SK-N-SH (cell line): ENCODE measurements at regions not wholly inside any gene's neighbourhood (a gene's known extent, or its start where the extent isn't known, plus 50 kb on each side); places are given as distances from the start of the nearest gene placed in this dataset.
"Not testable (repeated sequence)": the region's sequence is repeated elsewhere in the genome, so short reads cannot be mapped to it uniquely, and the experiment has no call there.

ENCODE experiments used
- CTCF ChIA-PET: fragments of 300-600, 350-600 bp; formaldehyde crosslinking; extraction: SDS; loops from one replicate; lab custom pipeline; 2021; lab: Yijun Ruan, JAX
- POLR2A ChIA-PET: fragments of 350-600 bp; sonication (Branson Sonifier 250); formaldehyde crosslinking; extraction: SDS; loops from one replicate; lab custom pipeline; 2020; ENCODE audit warnings: antibody characterized with exemption, inconsistent platforms; lab: Yijun Ruan, JAX
- DNase-seq: peaks from one replicate; pipeline ENCODE4 v3.0.0; 2012
- H2AFZ ChIP-seq: fragments of 200-600 bp; sonication (generic); 2 replicates; pipeline ENCODE4 v1.8.1; 2016; ENCODE audit warnings: antibody characterized with exemption, mild to moderate bottlenecking, low read depth
- H3F3A ChIP-seq: fragments of 200-600 bp; sonication (generic); replicated peaks from 2 replicates; pipeline ENCODE3; 2016; ENCODE audit warnings: antibody characterized with exemption, mild to moderate bottlenecking; ENCODE audit not compliant: insufficient read depth
- H3K27ac ChIP-seq, 2 experiments: fragments of 200-500 bp in 1 of 2; fragments of 200-600 bp in 1 of 2; sonication (Bioruptor generic) in 1 of 2; sonication (generic), shearing (Covaris generic) in 1 of 2; 2 replicates each; pipeline versions ENCODE4 v1.5.1 to v1.6.1; 2014 to 2016; ENCODE audit warnings: low read depth in 2 of 2, inconsistent platforms in 1 of 2, low read length in 1 of 2, mild to moderate bottlenecking in 1 of 2, mixed read lengths in 1 of 2
- H3K27me3 ChIP-seq: fragments of 200-600 bp; sonication (generic), shearing (Covaris generic); 2 replicates; pipeline ENCODE4 v1.6.1; 2016; ENCODE audit warnings: mixed run types; ENCODE audit not compliant: insufficient read depth
- H3K36me3 ChIP-seq, 2 experiments: fragments of 200-500 bp in 1 of 2; fragments of 200-600 bp in 1 of 2; sonication (Bioruptor generic) in 1 of 2; sonication (generic) in 1 of 2; replicated peaks in 1 of 2; 2 replicates each; pipeline versions ENCODE3 to v1.5.1; 2014 to 2016; ENCODE audit warnings: low read length in 1 of 2, mild to moderate bottlenecking in 1 of 2; ENCODE audit not compliant: insufficient read depth in 2 of 2, control insufficient read depth in 1 of 2
- H3K4me1 ChIP-seq, 2 experiments: fragments of 200-500 bp in 1 of 2; fragments of 200-600 bp in 1 of 2; sonication (Bioruptor generic) in 1 of 2; sonication (generic), shearing (Covaris generic) in 1 of 2; 2 replicates each; pipeline versions ENCODE4 v1.5.1 to v1.6.1; 2014 to 2016; ENCODE audit warnings: low read depth in 1 of 2, low read length in 1 of 2, mixed run types in 1 of 2; ENCODE audit not compliant: insufficient read depth in 2 of 2, control insufficient read depth in 1 of 2
- H3K4me2 ChIP-seq: fragments of 200-600 bp; sonication (generic), shearing (Covaris generic); 2 replicates; pipeline ENCODE4 v1.6.1; 2017; ENCODE audit warnings: mixed run types
- H3K4me3 ChIP-seq, 2 experiments: fragments of 200-500 bp in 1 of 2; fragments of 200-600 bp in 1 of 2; sonication (Bioruptor generic) in 1 of 2; sonication (generic), shearing (Covaris generic) in 1 of 2; 2 replicates each; pipeline versions ENCODE4 v1.5.1 to v1.8.1; 2014 to 2016; ENCODE audit warnings: low read depth in 2 of 2, inconsistent platforms in 1 of 2, low read length in 1 of 2, mild to moderate bottlenecking in 1 of 2, mixed read lengths in 1 of 2, moderate library complexity in 1 of 2
- H3K79me2 ChIP-seq: fragments of 200-600 bp; sonication (generic); 2 replicates; pipeline ENCODE4 v1.8.1; 2017; ENCODE audit warnings: mild to moderate bottlenecking; ENCODE audit not compliant: insufficient read depth
- H3K9ac ChIP-seq: fragments of 200-600 bp; sonication (generic); 2 replicates; pipeline ENCODE4 v1.6.1; 2017; ENCODE audit warnings: mixed run types
- H3K9me2 ChIP-seq: fragments of 200-600 bp; sonication (generic); 2 replicates; pipeline ENCODE4 v1.6.1; 2017; ENCODE audit warnings: mixed run types
- H3K9me3 ChIP-seq: fragments of 200-600 bp; sonication (generic); 2 replicates; pipeline ENCODE4 v1.6.1; 2017; ENCODE audit warnings: mixed run types, mild to moderate bottlenecking, moderate library complexity
- H4K20me1 ChIP-seq: fragments of 200-600 bp; sonication (generic); 2 replicates; pipeline ENCODE4 v1.6.1; 2017; ENCODE audit warnings: mild to moderate bottlenecking, mixed run types; ENCODE audit not compliant: insufficient read depth
- CHD2 ChIP-seq: fragments of 150-350 bp; IDR thresholded peaks from 2 replicates; pipeline ENCODE4 v1.6.1; 2018; ENCODE audit warnings: low read length; ENCODE audit not compliant: partially characterized antibody
- EZH2phosphoT487 ChIP-seq: fragments of 200-600 bp; sonication (generic); IDR thresholded peaks from 2 replicates; pipeline ENCODE4 v1.6.1; 2017; ENCODE audit warnings: low read depth, mixed run types, mild to moderate bottlenecking, antibody characterized with exemption, moderate library complexity, borderline replicate concordance
- FOSL2 ChIP-seq: IDR thresholded peaks from 2 replicates; pipeline ENCODE4 v1.4.0; 2012; ENCODE audit warnings: low read depth, mild to moderate bottlenecking, moderate library complexity, borderline replicate concordance
- FOXJ3 ChIP-seq: sonication (generic); formaldehyde crosslinking; IDR thresholded peaks from 2 replicates; pipeline ENCODE4 v1.5.1; 2020; ENCODE audit warnings: mild to moderate bottlenecking, missing genetic modification reagents
- GABPA ChIP-seq: IDR thresholded peaks from 2 replicates; pipeline ENCODE4 v1.4.0; 2012; ENCODE audit warnings: low read depth, mild to moderate bottlenecking
- JUND ChIP-seq: IDR thresholded peaks from 2 replicates; pipeline ENCODE4 v1.4.0; 2012
- MEF2A ChIP-seq: IDR thresholded peaks from 2 replicates; pipeline ENCODE4 v1.4.0; 2012; ENCODE audit warnings: low read depth, borderline replicate concordance
- MXI1 ChIP-seq: IDR thresholded peaks from 2 replicates; pipeline ENCODE4 v1.6.1; 2012; ENCODE audit warnings: mild to moderate bottlenecking, low read depth, low read length, improper control_type of control experiment
- POLR2AphosphoS5 ChIP-seq: IDR thresholded peaks from 2 replicates; pipeline ENCODE4 v1.6.1; 2012; ENCODE audit warnings: low read depth, low read length
- RXRA ChIP-seq: IDR thresholded peaks from 2 replicates; pipeline ENCODE4 v1.4.0; 2012; ENCODE audit warnings: low read depth, mild to moderate bottlenecking, borderline replicate concordance
- SMC3 ChIP-seq: IDR thresholded peaks from 2 replicates; pipeline ENCODE4 v1.6.1; 2012; ENCODE audit warnings: low read depth, low read length, improper control_type of control experiment
- TAF1 ChIP-seq: IDR thresholded peaks from 2 replicates; pipeline ENCODE4 v1.6.1; 2012; ENCODE audit warnings: low read depth, mild to moderate bottlenecking, low read length, moderate library complexity, borderline replicate concordance
- TCF12 ChIP-seq: IDR thresholded peaks from 2 replicates; pipeline ENCODE4 v1.4.0; 2012
- TEAD4 ChIP-seq: IDR thresholded peaks from 2 replicates; pipeline ENCODE4 v1.4.0; 2012; ENCODE audit warnings: mild to moderate bottlenecking, borderline replicate concordance; ENCODE audit not compliant: insufficient read depth
- USF2 ChIP-seq: fragments of 150-350 bp; IDR thresholded peaks from 2 replicates; pipeline ENCODE4 v1.6.1; 2017; ENCODE audit warnings: antibody characterized with exemption, low read length, low read depth, borderline replicate concordance
- YY1 ChIP-seq: IDR thresholded peaks from 2 replicates; pipeline ENCODE4 v1.4.0; 2012; ENCODE audit warnings: low read depth, mild to moderate bottlenecking
- WGBS: methylation state at CpG from one replicate; pipeline ENCODE4 v1.1.6; 2017; ENCODE audit warnings: low lambda C conversion rate; 5-methylcytosine and 5-hydroxymethylcytosine counted together
- TF ChIP-seq, protein P1 (sequence below): fragments of 200-600 bp; sonication (generic); IDR thresholded peaks from 2 replicates; pipeline ENCODE4 v1.6.1; 2017; ENCODE audit warnings: antibody characterized with exemption, mild to moderate bottlenecking, moderate library complexity

DNA sequence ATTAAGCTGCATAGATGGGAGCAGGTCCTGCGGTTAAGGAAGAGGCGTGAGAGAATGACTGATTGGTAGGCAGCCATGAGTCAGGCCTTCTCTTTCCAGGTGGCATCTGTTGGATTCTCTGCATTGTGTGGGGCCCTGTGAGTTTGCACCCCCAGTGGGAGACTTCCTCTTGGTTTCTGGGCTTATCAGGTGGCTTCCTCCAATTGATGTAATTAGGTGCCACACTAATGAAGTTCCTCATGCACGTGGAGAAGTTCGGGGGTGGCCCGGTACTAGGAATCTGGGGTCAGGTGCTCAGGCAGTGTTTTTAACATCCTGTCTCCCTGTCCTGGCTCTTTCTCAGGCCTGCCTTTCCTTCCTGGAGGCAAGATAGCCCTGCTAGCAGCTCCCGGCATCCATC is 765.1 kb upstream of the TMEM132C start:
- Histone ChIP-seq H3K4me3 (no peak overlapping the region), H3K9me3 (no peaks in the 10 kb centered on the region), H3F3A (no peaks in the 10 kb centered on the region), H4K20me1 (no peaks in the 10 kb centered on the region), H3K27ac (no peak overlapping the region), H3K27me3 (no peaks in the 10 kb centered on the region), H3K4me2 (no peak overlapping the region), H3K9ac (no peak overlapping the region), H3K4me1 (no peaks in the 10 kb centered on the region), H3K9me2 (no peaks in the 10 kb centered on the region), H3K36me3 (no peaks in the 10 kb centered on the region), H3K79me2 (no peaks in the 10 kb centered on the region), H2AFZ (no peak overlapping the region)
- TF ChIP-seq POLR2AphosphoS5 (no peak), EZH2phosphoT487 (no peak), TEAD4 (no peak), CHD2 (no peak), TAF1 (no peak), JUND (no peak)
- DNase-seq, result no peak
- CTCF ChIA-PET, result no interaction called here
- 50% methylated on average over 2 of the region's 6 CpGs for WGBS
- POLR2A ChIA-PET, result no interaction called here

DNA sequence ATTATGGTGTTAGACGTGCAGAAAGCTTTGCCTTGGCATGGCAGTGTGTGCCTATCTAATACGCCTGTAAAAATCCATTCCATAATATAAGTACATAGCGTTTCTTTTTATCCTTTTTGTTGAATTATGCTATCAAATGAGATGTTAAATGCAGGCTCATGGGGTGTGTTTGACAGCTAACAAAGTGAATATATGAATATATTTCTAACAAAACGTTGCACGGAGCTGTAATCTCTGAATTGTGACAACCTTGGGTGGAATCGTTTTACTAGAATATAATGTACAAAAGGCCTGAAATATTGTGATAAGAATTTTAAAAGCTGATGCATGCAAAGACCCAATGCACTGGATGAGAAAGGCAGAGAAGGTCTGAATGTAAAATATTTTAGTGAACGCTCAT is 763.7 kb upstream of the TMEM132C start:
- TF ChIP-seq MXI1, result no peak
- TF ChIP-seq MEF2A, result no peak
- TF ChIP-seq, protein P1, sequence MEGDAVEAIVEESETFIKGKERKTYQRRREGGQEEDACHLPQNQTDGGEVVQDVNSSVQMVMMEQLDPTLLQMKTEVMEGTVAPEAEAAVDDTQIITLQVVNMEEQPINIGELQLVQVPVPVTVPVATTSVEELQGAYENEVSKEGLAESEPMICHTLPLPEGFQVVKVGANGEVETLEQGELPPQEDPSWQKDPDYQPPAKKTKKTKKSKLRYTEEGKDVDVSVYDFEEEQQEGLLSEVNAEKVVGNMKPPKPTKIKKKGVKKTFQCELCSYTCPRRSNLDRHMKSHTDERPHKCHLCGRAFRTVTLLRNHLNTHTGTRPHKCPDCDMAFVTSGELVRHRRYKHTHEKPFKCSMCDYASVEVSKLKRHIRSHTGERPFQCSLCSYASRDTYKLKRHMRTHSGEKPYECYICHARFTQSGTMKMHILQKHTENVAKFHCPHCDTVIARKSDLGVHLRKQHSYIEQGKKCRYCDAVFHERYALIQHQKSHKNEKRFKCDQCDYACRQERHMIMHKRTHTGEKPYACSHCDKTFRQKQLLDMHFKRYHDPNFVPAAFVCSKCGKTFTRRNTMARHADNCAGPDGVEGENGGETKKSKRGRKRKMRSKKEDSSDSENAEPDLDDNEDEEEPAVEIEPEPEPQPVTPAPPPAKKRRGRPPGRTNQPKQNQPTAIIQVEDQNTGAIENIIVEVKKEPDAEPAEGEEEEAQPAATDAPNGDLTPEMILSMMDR, result no peak
- no peak for TF ChIP-seq TCF12
- TF ChIP-seq FOXJ3 (CRISPR knock-in tag), result no peak
- TF ChIP-seq FOSL2, result no peak
- TF ChIP-seq POLR2AphosphoS5, result no peak
- no peak for TF ChIP-seq YY1
- no peak for TF ChIP-seq USF2
- no peak for TF ChIP-seq TEAD4
- no peak for TF ChIP-seq RXRA
- TF ChIP-seq SMC3, result no peak
- no peak for TF ChIP-seq GABPA
- POLR2A ChIA-PET, result no interaction called here

GRCh38 chr12:127503996-127504395 is 763.0 kb upstream of the TMEM132C start:
- H4K20me1 ChIP-seq, H3K4me3 ChIP-seq, H3K9me2 ChIP-seq, H3K4me2 ChIP-seq, POLR2A ChIA-PET, H3K9ac ChIP-seq, H3K4me1 ChIP-seq, H3K36me3 ChIP-seq, DNase-seq, H3F3A ChIP-seq, H3K27me3 ChIP-seq, H2AFZ ChIP-seq, CTCF ChIA-PET, H3K27ac ChIP-seq, H3K9me3 ChIP-seq, H3K79me2 ChIP-seq: not testable (repeated sequence)
- 15% methylated on average over 4 of the region's 4 CpGs for WGBS

More for the DNA sequence above, 763.7 kb upstream of the TMEM132C start:
- no peaks in the 10 kb centered on the region for H3K27me3 ChIP-seq
- no peaks in the 10 kb centered on the region for H3K79me2 ChIP-seq
- H3K9me3 ChIP-seq, result no peaks in the 10 kb centered on the region
- no peak for DNase-seq
- H3F3A ChIP-seq, result no peaks in the 10 kb centered on the region
- H3K9me2 ChIP-seq, result no peaks in the 10 kb centered on the region
- CTCF ChIA-PET, result no interaction called here
- H3K27ac ChIP-seq, result no peak overlapping the region
- 24% methylated on average over 7 of the region's 7 CpGs for WGBS
- no peak overlapping the region for H3K9ac ChIP-seq
- H3K4me2 ChIP-seq, result no peak overlapping the region
- H3K4me1 ChIP-seq, result no peaks in the 10 kb centered on the region
- no peaks in the 10 kb centered on the region for H4K20me1 ChIP-seq
- no peaks in the 10 kb centered on the region for H3K36me3 ChIP-seq
- H2AFZ ChIP-seq, result no peak overlapping the region
- H3K4me3 ChIP-seq, result no peak overlapping the region
